H1 (cell line): ENCODE measurements at regions not wholly inside any gene's neighbourhood (a gene's known extent, or its start where the extent isn't known, plus 50 kb on each side); places are given as distances from the start of the nearest gene placed in this dataset.

Experiments used
- ATF2 ChIP-seq: IDR thresholded peaks from 2 replicates; pipeline ENCODE4 v1.6.1; 2012; ENCODE audit warnings: low read length, inconsistent platforms
- CHD7 ChIP-seq: fragments of 300-600 bp; sonication (generic); IDR thresholded peaks from 2 replicates; pipeline ENCODE4 v1.7.1; 2012; ENCODE audit warnings: low read length, moderate library complexity, mild to moderate bottlenecking, inconsistent platforms; ENCODE audit not compliant: insufficient replicate concordance
- EP300 ChIP-seq, 2 experiments: IDR thresholded peaks; 1 replicate in 1 of 2; 2 replicates in 1 of 2; pipeline ENCODE4 v1.6.1; 2011 to 2012; ENCODE audit warnings: low read depth in 2 of 2, low read length in 2 of 2, mild to moderate bottlenecking in 2 of 2, borderline replicate concordance in 1 of 2, inconsistent platforms in 1 of 2, moderate library complexity in 1 of 2
- EZH2 ChIP-seq: fragments of 200-600 bp; sonication (generic); IDR thresholded peaks from 2 replicates; pipeline ENCODE4 v1.7.1; 2012; ENCODE audit warnings: low read depth, mild to moderate bottlenecking, moderate library complexity, low read length, inconsistent platforms; ENCODE audit not compliant: severe bottlenecking
- FOSL1 ChIP-seq: IDR thresholded peaks from 2 replicates; pipeline ENCODE4 v1.6.1; 2011; ENCODE audit warnings: mild to moderate bottlenecking, low read depth, low read length, moderate library complexity; ENCODE audit not compliant: insufficient read depth
- KDM4A ChIP-seq: IDR thresholded peaks from one replicate; pipeline ENCODE4 v1.7.1; 2012; ENCODE audit warnings: low read depth, mild to moderate bottlenecking, moderate library complexity, low read length, inconsistent platforms; ENCODE audit not compliant: severe bottlenecking
- MAX ChIP-seq: IDR thresholded peaks from 2 replicates; pipeline ENCODE4 v1.6.1; 2012; ENCODE audit warnings: inconsistent platforms
- SIN3A ChIP-seq, 2 experiments: IDR thresholded peaks in 1 of 2; conservative IDR thresholded peaks in 1 of 2; 2 replicates each; pipeline ENCODE4 v1.6.1; 2011 to 2012; ENCODE audit warnings: low read length in 2 of 2, improper control_type of control experiment in 1 of 2, low read depth in 1 of 2, mild to moderate bottlenecking in 1 of 2
- SRF ChIP-seq: IDR thresholded peaks from 2 replicates; pipeline ENCODE4 v1.6.1; 2011; ENCODE audit warnings: mild to moderate bottlenecking, low read depth, low read length, moderate library complexity

- TF ChIP-seq CHD7 = no peak
- TF ChIP-seq SRF = no peak
- TF ChIP-seq EP300 (IDR thresholded peaks at IDR 0.05; ENCODE audit: borderline replicate concordance in 1 of 2, low read depth in 2 of 2, low read length in 2 of 2) = no peak
- TF ChIP-seq FOSL1 = no peak
- TF ChIP-seq MAX = no peak
- TF ChIP-seq ATF2 = no peak
- no peak for TF ChIP-seq EZH2
- TF ChIP-seq KDM4A = no peak
- TF ChIP-seq SIN3A (conservative IDR thresholded peaks at IDR 0.05 in 1 of 2, IDR thresholded peaks at IDR 0.05 in 1 of 2; ENCODE audit: low read depth in 1 of 2, low read length in 2 of 2) = no peak
These were observed 234.1 kb downstream of the STK31 start (continued) for GRCh38 chr7:23944131-23944530.
